GM21528 (cell line): ENCODE measurements at regions not wholly inside any gene's neighbourhood (a gene's known extent, or its start where the extent isn't known, plus 50 kb on each side); places are given as distances from the start of the nearest gene placed in this dataset.
"Not testable (repeated sequence)": the region's sequence is repeated elsewhere in the genome, so short reads cannot be mapped to it uniquely, and the experiment has no call there.

Experiments used
- ATAC-seq: cut with Tn5 transposase; IDR thresholded peaks from one replicate; pipeline ENCODE4 v1.9.1; 2021; ENCODE audit warnings: mild to moderate bottlenecking, moderate library complexity; ENCODE audit not compliant: unreplicated experiment, low FRiP score

- ATAC-seq, result not testable (repeated sequence)
These were observed 105.5 kb downstream of the BUD13 start for GRCh38 chr11:116667318-116667717.

GRCh38 chr11:116666673-116667249, 106.0 kb downstream of the BUD13 start:
- ATAC-seq, result not testable (repeated sequence)

GRCh38 chr11:116665523-116665922, 107.3 kb downstream of the BUD13 start:
- ATAC-seq, result no peak

GRCh38 chr11:116661056-116661455, 111.7 kb downstream of the BUD13 start:
- no peak for ATAC-seq

GRCh38 chr11:116660011-116660410, 112.8 kb downstream of the BUD13 start:
- ATAC-seq, result no peak

GRCh38 chr11:116658876-116659535, 113.8 kb downstream of the BUD13 start:
- ATAC-seq, result no peak

GRCh38 chr11:116657842-116658825, 114.7 kb downstream of the BUD13 start:
- no peak for ATAC-seq

GRCh38 chr11:116656011-116656410, 116.8 kb downstream of the BUD13 start:
- no peak for ATAC-seq

GRCh38 chr11:116654526-116654925, 118.3 kb downstream of the BUD13 start:
- no peak for ATAC-seq

GRCh38 chr11:116653206-116653605, 119.6 kb downstream of the BUD13 start:
- ATAC-seq, result no peak

GRCh38 chr11:116651737-116652237, 121.0 kb downstream of the BUD13 start:
- no peak for ATAC-seq

- no peak for ATAC-seq
These were observed 121.6 kb downstream of the BUD13 start for GRCh38 chr11:116651098-116651736.

GRCh38 chr11:116650052-116650451, 122.7 kb downstream of the BUD13 start:
- ATAC-seq, result no peak

- ATAC-seq, result no peak
These were observed 123.5 kb downstream of the BUD13 start for GRCh38 chr11:116649268-116649667.

GRCh38 chr11:116648247-116649174, 124.3 kb downstream of the BUD13 start:
- ATAC-seq, result no peak

GRCh38 chr11:116647305-116648080, 125.3 kb downstream of the BUD13 start:
- no peak for ATAC-seq

- no peak for ATAC-seq
These were observed 126.6 kb downstream of the BUD13 start for GRCh38 chr11:116646191-116646590.

GRCh38 chr11:116644941-116645305, 127.9 kb downstream of the BUD13 start:
- no peak for ATAC-seq
